H9 (cell line): ENCODE measurements at regions not wholly inside any gene's neighbourhood (a gene's known extent, or its start where the extent isn't known, plus 50 kb on each side); places are given as distances from the start of the nearest gene placed in this dataset.
A peak's percentile ranks its signal among the peaks of the same experiment; 100 is the strongest.

Experiments
- DNase-seq: peaks from one replicate; pipeline ENCODE4 v3.0.0-alpha.2; 2017
- H2AFZ ChIP-seq: one replicate; pipeline ENCODE4 v1.6.1; 2013; ENCODE audit warnings: mild to moderate bottlenecking, low read length, control low read depth, moderate library complexity
- H2AK5ac ChIP-seq: 2 replicates; pipeline ENCODE4 v1.6.1; 2013; ENCODE audit warnings: low read length, control low read depth, mixed read lengths; ENCODE audit not compliant: insufficient read length
- H2BK120ac ChIP-seq: one replicate; pipeline ENCODE4 v1.6.1; 2013; ENCODE audit warnings: low read depth, mild to moderate bottlenecking, low read length, control low read depth, inconsistent platforms; ENCODE audit not compliant: poor library complexity, severe bottlenecking
- H2BK12ac ChIP-seq: 2 replicates; pipeline ENCODE4 v1.6.1; 2013; ENCODE audit warnings: low read length, control low read depth, mixed read lengths, low read depth; ENCODE audit not compliant: insufficient read length
- H2BK15ac ChIP-seq: 2 replicates; pipeline ENCODE4 v1.6.1; 2013; ENCODE audit warnings: low read depth, low read length, control low read depth
- H2BK20ac ChIP-seq: one replicate; pipeline ENCODE4 v1.6.1; 2013; ENCODE audit warnings: low read depth, mild to moderate bottlenecking, low read length, control low read depth, inconsistent platforms; ENCODE audit not compliant: poor library complexity, severe bottlenecking
- H2BK5ac ChIP-seq: 2 replicates; pipeline ENCODE4 v1.6.1; 2013; ENCODE audit warnings: low read length, control low read depth, mixed read lengths; ENCODE audit not compliant: insufficient read length
- H3K14ac ChIP-seq: 2 replicates; pipeline ENCODE4 v1.6.1; 2013; ENCODE audit warnings: low read length, control low read depth; ENCODE audit not compliant: insufficient read depth
- H3K18ac ChIP-seq: 2 replicates; pipeline ENCODE4 v1.6.1; 2013; ENCODE audit warnings: low read depth, mild to moderate bottlenecking, mixed read lengths, low read length, control low read depth; ENCODE audit not compliant: insufficient read length
- H3K23ac ChIP-seq: 2 replicates; pipeline ENCODE4 v1.6.1; 2013; ENCODE audit warnings: low read length, control low read depth, mixed read lengths, low read depth; ENCODE audit not compliant: insufficient read length
- H3K23me2 ChIP-seq: 2 replicates; pipeline ENCODE4 v1.6.1; 2013; ENCODE audit warnings: low read depth, mild to moderate bottlenecking, mixed read lengths, low read length, control low read depth; ENCODE audit not compliant: insufficient read length, poor library complexity, severe bottlenecking
- H3K27ac ChIP-seq: 2 replicates; pipeline ENCODE4 v1.5.1; 2013; ENCODE audit warnings: low read length, control low read depth, mixed read lengths, low read depth; ENCODE audit not compliant: insufficient read length
- H3K27me3 ChIP-seq: 2 replicates; pipeline ENCODE4 v1.6.1; 2013; ENCODE audit warnings: low read length, control low read depth, inconsistent platforms; ENCODE audit not compliant: insufficient read depth
- H3K4ac ChIP-seq: 2 replicates; pipeline ENCODE4 v1.6.1; 2013; ENCODE audit warnings: low read depth, mild to moderate bottlenecking, control low read depth, inconsistent platforms, low read length, moderate library complexity
- H3K4me1 ChIP-seq: 2 replicates; pipeline ENCODE4 v1.6.1; 2013; ENCODE audit warnings: low read length, control low read depth, inconsistent platforms; ENCODE audit not compliant: insufficient read depth
- H3K4me2 ChIP-seq: 2 replicates; pipeline ENCODE4 v1.6.1; 2013; ENCODE audit warnings: low read length, control low read depth, mixed read lengths; ENCODE audit not compliant: insufficient read length, insufficient read depth
- H3K56ac ChIP-seq: 2 replicates; pipeline ENCODE4 v1.6.1; 2013; ENCODE audit warnings: low read depth, mild to moderate bottlenecking, mixed read lengths, low read length, control low read depth; ENCODE audit not compliant: insufficient read length
- H3K79me1 ChIP-seq: 2 replicates; pipeline ENCODE4 v1.6.1; 2013; ENCODE audit warnings: low read depth, mild to moderate bottlenecking, moderate library complexity, low read length, control low read depth, inconsistent platforms; ENCODE audit not compliant: insufficient read depth, poor library complexity, severe bottlenecking
- H3K79me2 ChIP-seq: 2 replicates; pipeline ENCODE4 v1.6.1; 2013; ENCODE audit warnings: low read length, control low read depth, inconsistent platforms; ENCODE audit not compliant: insufficient read depth
- H3K9ac ChIP-seq: 2 replicates; pipeline ENCODE4 v1.6.1; 2013; ENCODE audit warnings: low read length, control low read depth, mixed read lengths; ENCODE audit not compliant: insufficient read length; ENCODE audit errors: extremely low read depth
- H3K9me3 ChIP-seq: one replicate; pipeline ENCODE4 v1.6.1; 2013; ENCODE audit warnings: low read depth, low read length, inconsistent platforms; ENCODE audit not compliant: control insufficient read depth
- H3T11ph ChIP-seq: one replicate; pipeline ENCODE4 v1.6.1; 2013; ENCODE audit warnings: mild to moderate bottlenecking, low read length, control low read depth, inconsistent platforms
- H4K20me1 ChIP-seq: one replicate; pipeline ENCODE4 v1.6.1; 2013; ENCODE audit not compliant: control insufficient read depth, insufficient read length, insufficient read depth
- H4K5ac ChIP-seq: 2 replicates; pipeline ENCODE4 v1.6.1; 2013; ENCODE audit warnings: low read depth, mild to moderate bottlenecking, mixed read lengths, low read length, control low read depth; ENCODE audit not compliant: insufficient read length
- H4K8ac ChIP-seq: replicated peaks from 2 replicates; pipeline ENCODE4 v1.6.1; 2013; ENCODE audit warnings: low read length, control low read depth, mixed read lengths, low read depth; ENCODE audit not compliant: insufficient read length
- H4K91ac ChIP-seq: 2 replicates; pipeline ENCODE4 v1.6.1; 2013; ENCODE audit warnings: low read depth, mild to moderate bottlenecking, moderate library complexity, mixed read lengths, low read length, control low read depth; ENCODE audit not compliant: insufficient read length
- H3K27ac Mint-ChIP-seq, 3 experiments: 2 replicates in 2 of 3; 3 replicates in 1 of 3; pipeline ENCODE4 v1.8.0; 2020 to 2021; ENCODE audit warnings: mixed read lengths in 3 of 3, mild to moderate bottlenecking in 1 of 3, moderate library complexity in 1 of 3
- H3K27me3 Mint-ChIP-seq: 2 replicates; pipeline ENCODE4 v1.8.0; 2021; ENCODE audit warnings: low read depth, mild to moderate bottlenecking, moderate library complexity, mixed read lengths
- H3K36me3 Mint-ChIP-seq, 3 experiments: 2 replicates in 2 of 3; 3 replicates in 1 of 3; pipeline ENCODE4 v1.8.0; 2020 to 2021; ENCODE audit warnings: low read depth in 3 of 3, mixed read lengths in 3 of 3; ENCODE audit not compliant: insufficient read depth in 1 of 3
- H3K4me1 Mint-ChIP-seq, 2 experiments: 2 replicates each; pipeline ENCODE4 v1.8.0; 2020; ENCODE audit warnings: mixed read lengths in 2 of 2
- H3K4me3 Mint-ChIP-seq, 2 experiments: 2 replicates in 1 of 2; 3 replicates in 1 of 2; pipeline ENCODE4 v1.8.0; 2020 to 2021; ENCODE audit warnings: mild to moderate bottlenecking in 2 of 2, mixed read lengths in 2 of 2, moderate library complexity in 1 of 2
- H3K9me3 Mint-ChIP-seq, 2 experiments: 2 replicates in 1 of 2; 3 replicates in 1 of 2; pipeline ENCODE4 v1.8.0; 2020; ENCODE audit warnings: mild to moderate bottlenecking in 2 of 2, mixed read lengths in 2 of 2, moderate library complexity in 1 of 2
- WGBS: extraction: QIAGEN DNeasy Blood & Tissue Kit; methylation state at CpG from one replicate; pipeline ENCODE4 v1.1.7; 2013; ENCODE audit warnings: missing lambda C conversion rate, low lambda C conversion rate, mixed read lengths; ENCODE audit not compliant: insufficient read length; ENCODE audit errors: extremely low coverage; 5-methylcytosine and 5-hydroxymethylcytosine counted together
- TF ChIP-seq, protein P1 (sequence below): fragments of 200-600 bp; sonication (generic); conservative IDR thresholded peaks from 3 replicates; pipeline ENCODE4 v1.8.0; 2021; ENCODE audit warnings: antibody characterized with exemption, mild to moderate bottlenecking

GRCh38 chr2:236693531-236693930, 123.9 kb downstream of the ACKR3 start:
- Mint-ChIP-seq H3K27ac (peak overlapping the region in 2 of 3 experiments; percentile 57 to 87; a peak in 2 of 7 replicates), H3K9me3 (no peaks in the 10 kb centered on the region), H3K4me3 (no peak overlapping the region), H3K4me1 (peaks cover 27 to 35% of the 10 kb centered on the region in 2 experiments), H3K27me3 (peaks cover 9% of the 10 kb centered on the region), H3K36me3 (no peaks in the 10 kb centered on the region; a peak in 1 of 7 replicates)
- Histone ChIP-seq H4K20me1 (no peaks in the 10 kb centered on the region), H3K27ac (no peak overlapping the region), H3K27me3 (no peaks in the 10 kb centered on the region), H4K8ac (no peak overlapping the region), H2BK20ac (no peak overlapping the region), H2AK5ac (no peak overlapping the region), H2BK5ac (no peak overlapping the region), H3K4me1 (no peaks in the 10 kb centered on the region), H3K4me2 (no peak overlapping the region), H2AFZ (no peak overlapping the region), H4K5ac (no peak overlapping the region), H4K91ac (no peak overlapping the region), H3K4ac (no peak overlapping the region), H2BK12ac (no peak overlapping the region), H3K79me2 (no peaks in the 10 kb centered on the region), H3K23me2 (no peaks in the 10 kb centered on the region), H3K9me3 (no peaks in the 10 kb centered on the region), H3K9ac (no peak overlapping the region), H2BK120ac (no peak overlapping the region), H3K18ac (no peak overlapping the region), H2BK15ac (no peak overlapping the region), H3K23ac (no peak overlapping the region), H3K14ac (no peak overlapping the region), H3T11ph (no peak overlapping the region), H3K79me1 (no peaks in the 10 kb centered on the region), H3K56ac (no peak overlapping the region)
- DNase-seq = no peak
- TF ChIP-seq, protein P1, sequence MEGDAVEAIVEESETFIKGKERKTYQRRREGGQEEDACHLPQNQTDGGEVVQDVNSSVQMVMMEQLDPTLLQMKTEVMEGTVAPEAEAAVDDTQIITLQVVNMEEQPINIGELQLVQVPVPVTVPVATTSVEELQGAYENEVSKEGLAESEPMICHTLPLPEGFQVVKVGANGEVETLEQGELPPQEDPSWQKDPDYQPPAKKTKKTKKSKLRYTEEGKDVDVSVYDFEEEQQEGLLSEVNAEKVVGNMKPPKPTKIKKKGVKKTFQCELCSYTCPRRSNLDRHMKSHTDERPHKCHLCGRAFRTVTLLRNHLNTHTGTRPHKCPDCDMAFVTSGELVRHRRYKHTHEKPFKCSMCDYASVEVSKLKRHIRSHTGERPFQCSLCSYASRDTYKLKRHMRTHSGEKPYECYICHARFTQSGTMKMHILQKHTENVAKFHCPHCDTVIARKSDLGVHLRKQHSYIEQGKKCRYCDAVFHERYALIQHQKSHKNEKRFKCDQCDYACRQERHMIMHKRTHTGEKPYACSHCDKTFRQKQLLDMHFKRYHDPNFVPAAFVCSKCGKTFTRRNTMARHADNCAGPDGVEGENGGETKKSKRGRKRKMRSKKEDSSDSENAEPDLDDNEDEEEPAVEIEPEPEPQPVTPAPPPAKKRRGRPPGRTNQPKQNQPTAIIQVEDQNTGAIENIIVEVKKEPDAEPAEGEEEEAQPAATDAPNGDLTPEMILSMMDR = no peak
- WGBS = no CpG with 5 or more reads among the region's 4 CpGs
